Chondrocyte (in vitro differentiated cells): ENCODE measurements at regions not wholly inside any gene's neighbourhood (a gene's known extent, or its start where the extent isn't known, plus 50 kb on each side); places are given as distances from the start of the nearest gene placed in this dataset.

Experiments used
- DNase-seq: peaks from one replicate; pipeline ENCODE4 v3.0.0; 2021; ENCODE audit warnings: mixed read lengths, low spot score
- H3K27ac Mint-ChIP-seq: one replicate; pipeline ENCODE4 v1.8.0; 2021; ENCODE audit warnings: mild to moderate bottlenecking, moderate library complexity, mixed read lengths; ENCODE audit not compliant: unreplicated experiment
- H3K27me3 Mint-ChIP-seq: 2 replicates; pipeline ENCODE4 v1.8.0; 2021; ENCODE audit warnings: low read depth, mixed read lengths
- H3K36me3 Mint-ChIP-seq: 2 replicates; pipeline ENCODE4 v1.8.0; 2021; ENCODE audit warnings: low read depth, mixed read lengths
- H3K4me1 Mint-ChIP-seq: 2 replicates; pipeline ENCODE4 v1.8.0; 2021; ENCODE audit warnings: low read depth, mild to moderate bottlenecking, mixed read lengths
- H3K4me3 Mint-ChIP-seq: one replicate; pipeline ENCODE4 v1.8.0; 2021; ENCODE audit warnings: mild to moderate bottlenecking, moderate library complexity, mixed read lengths; ENCODE audit not compliant: unreplicated experiment
- H3K9me3 Mint-ChIP-seq: 2 replicates; pipeline ENCODE4 v1.8.0; 2021; ENCODE audit warnings: low read depth, mixed read lengths
- CTCF ChIP-seq: fragments of 200-600 bp; sonication (generic); IDR thresholded peaks from 2 replicates; pipeline ENCODE4 v1.5.0; 2021; ENCODE audit warnings: antibody characterized with exemption, mild to moderate bottlenecking, moderate library complexity

GRCh38 chr11:15651816-15652215, 537.1 kb downstream of the INSC start:
- Mint-ChIP-seq H3K27ac (no peak overlapping the region), H3K4me1 (peaks cover 19% of the 10 kb centered on the region), H3K36me3 (no peaks in the 10 kb centered on the region), H3K9me3 (no peaks in the 10 kb centered on the region), H3K4me3 (no peak overlapping the region), H3K27me3 (no peaks in the 10 kb centered on the region)
- no peak for TF ChIP-seq CTCF
- no peak for DNase-seq

DNA sequence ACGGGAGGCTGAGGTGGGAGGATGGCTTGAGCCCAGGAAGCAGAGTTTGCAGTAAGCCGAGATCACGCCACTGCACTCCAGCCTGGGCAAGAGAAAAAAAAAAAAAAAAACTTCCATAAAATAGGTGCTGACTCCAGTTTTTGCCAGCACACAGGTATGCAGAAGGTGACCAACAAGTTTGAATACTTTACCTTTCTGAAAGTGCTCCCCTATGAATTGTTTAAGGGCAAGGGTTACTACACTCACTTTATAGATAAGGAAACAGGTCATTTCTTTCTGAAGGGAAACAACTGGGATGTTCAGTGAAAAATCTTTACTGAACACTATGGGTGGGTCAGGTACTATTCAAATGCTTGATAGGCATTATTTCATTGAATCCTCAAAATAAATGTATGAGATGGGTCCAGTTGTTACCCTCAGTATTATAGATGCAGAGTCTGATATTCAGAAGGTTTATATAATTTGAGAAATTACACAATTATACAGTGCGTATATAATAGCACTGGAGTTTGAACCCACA, 538.5 kb downstream of the INSC start:
- no peak for DNase-seq
- no peaks in the 10 kb centered on the region for H3K27me3 Mint-ChIP-seq

GRCh38 chr11:15654451-15654850, 539.7 kb downstream of the INSC start:
- H3K4me1 Mint-ChIP-seq = peaks cover 17% of the 10 kb centered on the region
- no peak for DNase-seq
- H3K36me3 Mint-ChIP-seq = no peaks in the 10 kb centered on the region
- no peak overlapping the region for H3K27ac Mint-ChIP-seq
- no peak overlapping the region for H3K4me3 Mint-ChIP-seq
- no peaks in the 10 kb centered on the region for H3K27me3 Mint-ChIP-seq
- H3K9me3 Mint-ChIP-seq = no peaks in the 10 kb centered on the region
- no peak for TF ChIP-seq CTCF

More for the DNA sequence above, 538.5 kb downstream of the INSC start:
- no peak overlapping the region for H3K4me3 Mint-ChIP-seq
- no peak overlapping the region for H3K27ac Mint-ChIP-seq
- H3K9me3 Mint-ChIP-seq = no peaks in the 10 kb centered on the region
- H3K36me3 Mint-ChIP-seq = no peaks in the 10 kb centered on the region
- no peak for TF ChIP-seq CTCF
- peaks cover 19% of the 10 kb centered on the region for H3K4me1 Mint-ChIP-seq

DNA sequence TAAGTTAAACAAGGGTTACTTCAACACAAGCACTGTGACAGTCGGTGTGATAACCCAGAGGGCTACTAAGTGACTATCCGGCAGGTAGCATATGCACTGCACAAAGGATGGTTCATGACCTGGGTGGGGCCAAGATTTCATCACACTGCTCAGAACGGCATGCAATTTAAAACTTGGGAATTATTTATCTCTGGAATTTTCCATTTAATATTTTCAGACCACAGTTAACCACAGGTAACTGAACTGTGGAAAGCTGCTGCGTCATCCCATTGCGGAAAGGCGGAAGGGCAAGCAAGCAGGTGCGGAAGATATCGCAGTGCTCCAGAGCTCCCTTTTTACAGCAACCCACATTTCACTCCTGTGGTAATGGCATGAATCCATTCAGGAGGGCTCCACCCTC, 540.8 kb downstream of the INSC start:
- Mint-ChIP-seq H3K9me3 (no peaks in the 10 kb centered on the region), H3K27me3 (no peaks in the 10 kb centered on the region)
- DNase-seq = no peak

DNA sequence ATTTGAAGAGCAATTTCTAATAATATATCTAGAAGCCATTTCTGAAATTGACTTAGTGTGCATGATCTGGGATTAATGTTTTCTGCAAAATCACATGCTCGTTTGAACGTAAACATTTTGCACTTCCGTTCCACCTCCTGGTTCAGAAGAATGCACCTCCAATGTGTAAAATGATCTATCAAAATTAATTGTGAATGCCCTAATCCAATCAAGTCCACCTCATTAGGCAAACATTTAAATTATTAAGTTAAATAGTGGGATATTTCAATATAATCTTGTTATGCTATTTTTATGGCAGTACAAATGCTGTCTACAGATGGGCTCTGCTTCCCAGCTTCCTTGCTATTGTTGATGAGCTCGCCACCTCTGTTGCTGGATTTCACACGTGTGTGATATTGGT, 542.5 kb downstream of the INSC start:
- no peak for DNase-seq
- Mint-ChIP-seq H3K9me3 (no peaks in the 10 kb centered on the region), H3K27ac (no peak overlapping the region), H3K36me3 (no peaks in the 10 kb centered on the region), H3K4me3 (no peak overlapping the region), H3K27me3 (no peaks in the 10 kb centered on the region), H3K4me1 (no peaks in the 10 kb centered on the region)
- no peak for TF ChIP-seq CTCF

More for the DNA sequence above, 540.8 kb downstream of the INSC start:
- Mint-ChIP-seq H3K4me3 (no peak overlapping the region), H3K4me1 (peaks cover 11% of the 10 kb centered on the region), H3K36me3 (no peaks in the 10 kb centered on the region), H3K27ac (no peak overlapping the region)
- TF ChIP-seq CTCF = no peak
